PC-3 (cell line): ENCODE measurements at regions not wholly inside any gene's neighbourhood (a gene's known extent, or its start where the extent isn't known, plus 50 kb on each side); places are given as distances from the start of the nearest gene placed in this dataset.

ENCODE experiments used
- ATAC-seq: fragments of 200-7000 bp; cut with Tn5 transposase; 2 replicates; pipeline ENCODE4 v1.9.1; 2020; ENCODE audit warnings: mild to moderate bottlenecking, moderate library complexity
- BruUV-seq: library from RNA; stranded (reverse); fragments of 400-500 nt; replicated peaks from 2 replicates; lab custom pipeline; 2021; lab: Mats Ljungman, UMichigan
- CTCF ChIA-PET: fragments of 300-600 bp; sonication (Branson Sonifier 250); formaldehyde crosslinking; loops from one replicate; lab custom pipeline; 2022; ENCODE audit warnings: antibody characterized with exemption; lab: Charles Lee
- POLR2A ChIA-PET: fragments of 300-600 bp; sonication (Branson Sonifier 250); formaldehyde crosslinking; loops from one replicate; lab custom pipeline; 2022; ENCODE audit warnings: antibody characterized with exemption; ENCODE audit not compliant: unreplicated experiment; lab: Charles Lee
- DNase-seq: peaks from one replicate; pipeline ENCODE4 v3.0.0-alpha.2; 2015
- H2AFZ ChIP-seq: fragments of 300-600 bp; sonication (generic); 2 replicates; pipeline ENCODE4 v1.6.0; 2016; ENCODE audit warnings: antibody characterized with exemption, low read length
- H3F3A ChIP-seq: fragments of 300-600 bp; sonication (generic); one replicate; pipeline ENCODE4 v1.6.0; 2017; ENCODE audit warnings: antibody characterized with exemption, low read length, control low read depth, mild to moderate bottlenecking; ENCODE audit not compliant: unreplicated experiment
- H3K27ac ChIP-seq: fragments of 300-600 bp; sonication (generic); 2 replicates; pipeline ENCODE4 v1.5.1; 2016; ENCODE audit warnings: mild to moderate bottlenecking, low read length
- H3K27me3 ChIP-seq: fragments of 300-600 bp; sonication (generic); 2 replicates; pipeline ENCODE4 v1.6.1; 2016; ENCODE audit warnings: low read length, mixed read lengths
- H3K36me3 ChIP-seq: fragments of 300-600 bp; sonication (generic); 2 replicates; pipeline ENCODE4 v1.6.1; 2016; ENCODE audit warnings: low read depth, mixed run types, low read length, mixed read lengths
- H3K4me1 ChIP-seq: fragments of 300-600 bp; sonication (generic); 2 replicates; pipeline ENCODE4 v1.5.1; 2016; ENCODE audit warnings: low read length; ENCODE audit not compliant: insufficient read depth
- H3K4me2 ChIP-seq: fragments of 300-600 bp; sonication (generic); 2 replicates; pipeline ENCODE4 v1.6.0; 2016; ENCODE audit warnings: low read length
- H3K4me3 ChIP-seq: fragments of 300-600 bp; sonication (generic); 2 replicates; pipeline ENCODE4 v1.5.1; 2016; ENCODE audit warnings: mild to moderate bottlenecking, low read length, mixed read lengths
- H3K79me2 ChIP-seq: fragments of 300-600 bp; sonication (generic); 2 replicates; pipeline ENCODE4 v1.6.1; 2017; ENCODE audit warnings: low read length, mixed read lengths
- H3K9ac ChIP-seq: fragments of 300-600 bp; sonication (generic); 2 replicates; pipeline ENCODE4 v1.6.0; 2016; ENCODE audit warnings: mild to moderate bottlenecking, low read length
- H3K9me2 ChIP-seq: fragments of 300-600 bp; sonication (generic); replicated peaks from 2 replicates; pipeline ENCODE4 v1.6.1; 2016; ENCODE audit warnings: mixed run types, low read length, mixed read lengths
- H3K9me3 ChIP-seq: fragments of 300-600 bp; sonication (generic); 2 replicates; pipeline ENCODE4 v1.6.1; 2016; ENCODE audit warnings: low read length, mixed read lengths
- H4K20me1 ChIP-seq: fragments of 300-600 bp; sonication (generic); 2 replicates; pipeline ENCODE4 v1.6.1; 2016; ENCODE audit warnings: low read length, mixed read lengths
- CTCF ChIP-seq: fragments of 300-600 bp; sonication (generic); conservative IDR thresholded peaks from 2 replicates; pipeline ENCODE4 v1.5.1; 2017; ENCODE audit warnings: antibody characterized with exemption, low read depth, mild to moderate bottlenecking, low read length
- EZH2 ChIP-seq: fragments of 300-600 bp; sonication (generic); IDR thresholded peaks from one replicate; pipeline ENCODE4 v1.6.1; 2017; ENCODE audit warnings: antibody characterized with exemption, mild to moderate bottlenecking, low read length; ENCODE audit not compliant: unreplicated experiment
- EZH2phosphoT487 ChIP-seq: fragments of 300-600 bp; sonication (generic); IDR thresholded peaks from 2 replicates; pipeline ENCODE4 v1.6.1; 2018; ENCODE audit warnings: mild to moderate bottlenecking, antibody characterized with exemption, low read length, borderline replicate concordance
- intact Hi-C: fragments of 100-400 bp; cut with micrococcal nuclease; formaldehyde crosslinking; loops from 2 replicates; pipeline ENCODE4 v1.9.0; 2023

DNA sequence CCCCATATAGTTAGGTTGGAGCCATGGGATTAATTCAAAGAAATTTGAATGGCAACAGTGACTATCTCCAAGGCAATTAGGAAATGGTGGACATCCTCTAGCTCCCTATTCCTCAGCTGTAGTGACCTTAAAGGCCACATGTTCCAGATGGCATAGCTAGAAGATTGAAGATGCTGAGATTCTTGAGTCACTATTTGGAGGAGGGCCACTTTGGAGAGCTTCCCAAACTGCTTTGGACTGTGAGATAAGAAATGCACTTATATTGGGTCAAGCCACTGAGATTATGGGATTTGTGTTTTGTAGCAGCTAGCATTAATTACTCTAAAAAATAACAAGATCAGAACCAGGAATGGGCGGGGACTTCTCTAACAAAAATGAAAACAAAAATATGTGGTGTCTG, 636.2 kb upstream of the CCNG1 start:
- CTCF ChIA-PET: no interaction called here
- no peaks in the 10 kb centered on the region for H3K36me3 ChIP-seq
- ATAC-seq (no peak), DNase-seq (no peak)
- H3K4me3 ChIP-seq: no peak overlapping the region
- no peak overlapping the region for H2AFZ ChIP-seq
- BruUV-seq: no TSS peak
- H3F3A ChIP-seq: no peaks in the 10 kb centered on the region
- no peaks in the 10 kb centered on the region for H3K9me3 ChIP-seq
- H3K79me2 ChIP-seq: no peaks in the 10 kb centered on the region
- H3K9me2 ChIP-seq: no peaks in the 10 kb centered on the region
- H3K9ac ChIP-seq: no peak overlapping the region
- POLR2A ChIA-PET: no interaction called here
- no peak overlapping the region for H3K27ac ChIP-seq
- no peaks in the 10 kb centered on the region for H3K4me1 ChIP-seq
- intact Hi-C loops: no loop called here
- H3K4me2 ChIP-seq: no peak overlapping the region
- H4K20me1 ChIP-seq: no peaks in the 10 kb centered on the region
- peaks cover 12% of the 10 kb centered on the region for H3K27me3 ChIP-seq
- TF ChIP-seq CTCF: no peak
- no peak for TF ChIP-seq EZH2phosphoT487
- no peak for TF ChIP-seq EZH2

DNA sequence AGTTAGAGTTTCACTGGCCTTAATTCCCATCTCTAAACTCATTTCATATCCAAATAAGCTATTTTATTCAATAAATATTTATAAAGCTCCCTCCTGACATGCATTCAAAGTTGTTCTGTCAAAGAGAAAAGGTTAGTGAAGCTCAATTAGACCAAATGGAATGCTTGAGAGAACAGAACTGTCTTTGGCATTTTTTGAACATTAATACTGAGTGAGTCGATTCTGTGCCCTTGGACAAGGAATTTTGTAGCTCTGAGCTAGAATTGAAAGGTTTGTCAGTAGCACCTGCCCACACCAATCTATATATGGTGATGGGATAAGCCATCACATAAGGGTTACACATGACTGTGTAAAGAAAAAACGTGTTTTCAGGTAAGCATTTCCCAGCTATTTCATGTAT, 631.2 kb upstream of the CCNG1 start:
- no peaks in the 10 kb centered on the region for H3K36me3 ChIP-seq
- intact Hi-C loops: no loop called here

DNA sequence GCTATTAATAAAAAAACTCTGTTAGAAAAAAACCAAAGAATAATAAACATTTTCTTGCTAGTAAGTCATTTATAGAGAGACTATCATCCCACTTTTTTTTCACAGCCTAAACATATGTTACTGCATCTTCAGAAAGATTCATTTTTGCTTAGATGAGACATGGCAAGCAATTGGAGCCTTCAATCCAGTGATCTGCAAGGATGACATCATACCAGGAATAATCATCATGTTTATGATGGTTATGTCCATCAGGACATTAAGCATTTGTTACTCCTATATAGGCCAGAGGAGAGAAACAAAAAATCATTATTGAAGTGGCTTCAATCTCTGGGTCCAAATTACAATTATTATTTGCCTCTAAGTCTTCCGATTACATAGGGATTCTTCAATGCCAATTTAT, 626.3 kb upstream of the CCNG1 start:
- H3K36me3 ChIP-seq: no peaks in the 10 kb centered on the region
- no peaks in the 10 kb centered on the region for H3K9me2 ChIP-seq
- intact Hi-C loops: no loop called here
- H3K4me1 ChIP-seq: no peaks in the 10 kb centered on the region
- BruUV-seq: no TSS peak
- no peak overlapping the region for H3K4me2 ChIP-seq
- no peak overlapping the region for H3K27ac ChIP-seq
- ChIA-PET CTCF (no interaction called here), POLR2A (no interaction called here)
- H3K9ac ChIP-seq: no peak overlapping the region
- DNase-seq (no peak), ATAC-seq (no peak)
- H3K27me3 ChIP-seq: peaks cover 41% of the 10 kb centered on the region
- H3K9me3 ChIP-seq: no peaks in the 10 kb centered on the region
- no peaks in the 10 kb centered on the region for H3K79me2 ChIP-seq
- no peaks in the 10 kb centered on the region for H4K20me1 ChIP-seq
- H2AFZ ChIP-seq: no peak overlapping the region
- no peak for TF ChIP-seq EZH2
- TF ChIP-seq CTCF: no peak
- no peak for TF ChIP-seq EZH2phosphoT487
- no peak overlapping the region for H3K4me3 ChIP-seq
- H3F3A ChIP-seq: no peaks in the 10 kb centered on the region

More for the DNA sequence above, 631.2 kb upstream of the CCNG1 start:
- Histone ChIP-seq H3K9me2 (no peaks in the 10 kb centered on the region), H3F3A (no peaks in the 10 kb centered on the region), H3K27ac (no peak overlapping the region), H2AFZ (no peak overlapping the region), H3K27me3 (peaks cover 48% of the 10 kb centered on the region), H3K4me1 (no peaks in the 10 kb centered on the region), H3K4me2 (no peak overlapping the region), H3K79me2 (no peaks in the 10 kb centered on the region), H3K4me3 (no peak overlapping the region), H4K20me1 (no peaks in the 10 kb centered on the region), H3K9me3 (no peaks in the 10 kb centered on the region), H3K9ac (no peak overlapping the region)
- TF ChIP-seq EZH2phosphoT487: no peak
- TF ChIP-seq EZH2: no peak
- no peak for TF ChIP-seq CTCF
- POLR2A ChIA-PET: no interaction called here
- CTCF ChIA-PET: no interaction called here
- DNase-seq (no peak), ATAC-seq (no peak)
- no TSS peak for BruUV-seq
